Inflammatory macrophage treated with lipopolysaccharide for 1 hour (primary cell): ENCODE measurements at regions not wholly inside any gene's neighbourhood (a gene's known extent, or its start where the extent isn't known, plus 50 kb on each side); places are given as distances from the start of the nearest gene placed in this dataset.

ENCODE experiments used
- DNase-seq, 2 donors: peaks; one replicate each; pipeline ENCODE4 v3.0.0-alpha.2; 2020 to 2022

GRCh38 chr1:58307431-58307830, 239.1 kb downstream of the OMA1 start:
- DNase-seq, result no peak

GRCh38 chr1:58305622-58306021, 240.9 kb downstream of the OMA1 start:
- no peak for DNase-seq

DNA sequence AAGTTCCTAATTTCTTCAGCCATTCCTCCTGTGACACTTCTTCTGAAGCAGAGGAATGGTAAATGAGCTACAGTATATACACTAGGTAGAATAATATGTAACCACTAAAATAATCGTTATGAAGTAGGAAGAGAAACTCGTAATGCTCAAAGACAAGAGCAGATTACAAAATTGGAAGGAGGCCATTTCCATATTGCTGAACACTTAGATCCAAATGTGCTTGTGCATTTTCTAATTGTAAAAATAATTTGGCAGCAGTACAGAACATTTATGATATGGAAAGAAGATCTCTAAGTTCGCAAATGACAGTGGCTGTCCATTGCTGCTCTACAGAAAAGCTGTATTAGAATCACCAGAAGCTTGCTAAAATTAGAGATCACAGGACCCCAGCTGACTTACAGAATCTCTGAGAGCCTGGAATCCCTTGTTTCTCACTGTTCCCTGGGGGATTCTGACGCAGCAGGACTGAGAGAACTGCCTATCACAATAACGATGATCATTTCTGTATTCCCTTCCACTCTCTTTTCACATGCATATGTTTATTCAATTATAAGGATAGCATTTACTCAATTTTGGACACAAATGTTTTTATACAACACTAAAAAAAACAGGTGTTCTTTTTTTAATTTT, 242.1 kb downstream of the OMA1 start:
- DNase-seq, result no peak

GRCh38 chr1:58303841-58304240, 242.7 kb downstream of the OMA1 start:
- DNase-seq, result no peak

GRCh38 chr1:58293388-58293787, 253.1 kb downstream of the OMA1 start:
- DNase-seq, result no peak

GRCh38 chr1:58290685-58291372, 255.7 kb downstream of the OMA1 start:
- no peak for DNase-seq

GRCh38 chr1:58288624-58289142, 257.8 kb downstream of the OMA1 start:
- no peak for DNase-seq

GRCh38 chr1:58287894-58288623, 258.5 kb downstream of the OMA1 start:
- DNase-seq, result no peak

GRCh38 chr1:58284225-58284510, 262.4 kb downstream of the OMA1 start:
- DNase-seq, result no peak

DNA sequence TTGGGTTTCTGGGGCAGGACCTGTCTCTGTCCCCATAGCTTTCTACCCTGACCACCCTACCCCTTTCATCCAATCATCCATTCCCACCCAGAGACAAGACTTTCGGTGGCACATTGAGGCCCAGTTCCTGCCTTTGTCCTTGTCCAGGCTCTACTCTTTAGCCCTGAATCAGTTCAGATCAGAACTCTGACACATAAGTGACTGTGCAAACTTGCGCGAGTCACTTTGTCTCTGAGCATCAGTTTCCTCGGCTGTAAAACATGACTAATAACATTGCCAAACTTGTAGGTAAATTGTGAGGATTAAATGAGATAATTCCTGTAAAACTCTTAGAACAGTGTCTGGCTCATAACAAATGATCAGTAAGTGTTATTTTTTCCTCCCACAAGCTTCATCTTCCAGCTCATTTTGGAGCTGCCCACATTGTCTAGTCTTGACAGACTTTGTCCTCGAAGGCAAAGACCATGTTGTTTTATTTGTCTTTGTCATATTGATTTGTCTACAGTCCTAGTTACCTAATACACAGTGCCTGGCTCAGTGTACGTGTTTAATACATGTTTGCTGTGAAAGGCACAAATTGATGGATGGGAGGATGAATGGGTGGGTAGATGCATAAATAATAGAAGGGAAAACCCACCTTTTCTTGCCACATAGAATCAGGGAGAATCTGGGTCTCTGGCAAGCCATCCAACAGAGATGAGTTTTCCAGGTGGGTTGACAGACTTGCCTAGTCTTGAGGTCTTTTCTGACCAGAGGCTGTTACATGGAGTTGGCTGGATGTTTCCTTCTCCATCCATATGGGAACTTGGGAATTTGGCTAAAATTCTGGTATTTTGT, 262.9 kb downstream of the OMA1 start:
- DNase-seq, result no peak

DNA sequence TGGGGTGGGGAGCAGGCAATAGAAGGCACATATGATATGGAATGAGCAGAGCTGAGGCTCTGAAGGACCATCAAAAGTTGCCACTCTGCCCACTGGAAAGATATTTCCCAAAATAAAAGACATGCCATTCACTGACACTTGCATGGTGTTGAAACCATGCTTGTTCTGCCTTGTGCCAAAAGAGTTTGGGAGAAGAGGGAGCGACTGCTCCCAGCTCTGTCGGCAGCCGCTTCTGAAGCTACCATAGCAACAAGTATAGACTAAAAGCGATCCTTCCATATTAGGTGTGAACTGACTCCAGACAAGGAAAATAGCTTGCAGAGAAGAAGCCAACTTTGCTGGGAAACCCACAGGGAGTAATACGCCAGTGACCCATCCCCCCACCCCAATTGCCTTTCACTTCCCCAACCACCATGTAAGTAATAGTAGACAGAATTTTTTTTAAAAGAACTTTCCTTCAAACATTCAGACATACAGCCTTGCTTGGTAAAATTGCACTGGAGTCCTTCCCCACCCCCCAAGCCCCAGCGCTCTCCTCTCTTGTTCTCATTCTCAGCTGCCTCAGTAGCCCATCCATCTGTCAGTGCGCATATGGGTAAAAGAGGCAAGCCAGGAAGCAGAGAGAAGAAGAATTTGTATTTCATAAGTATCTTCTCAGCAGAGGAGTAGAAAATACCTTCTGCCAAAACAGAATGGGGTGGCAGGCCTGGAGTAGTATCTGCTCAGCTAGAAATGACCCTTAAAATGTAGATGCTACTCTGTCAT, 263.7 kb downstream of the OMA1 start:
- DNase-seq, result no peak

- DNase-seq, result no peak
Measured at GRCh38 chr1:58266242-58266641, 280.3 kb downstream of the OMA1 start.

GRCh38 chr1:58264462-58264861, 282.1 kb downstream of the OMA1 start:
- no peak for DNase-seq

GRCh38 chr1:58262702-58263101, 283.8 kb downstream of the OMA1 start:
- no peak for DNase-seq

GRCh38 chr1:58258082-58258481, 288.4 kb downstream of the OMA1 start:
- DNase-seq, result no peak

GRCh38 chr1:58257003-58257402, 289.5 kb downstream of the OMA1 start:
- no peak for DNase-seq

GRCh38 chr1:58256546-58256945, 290.0 kb downstream of the OMA1 start:
- DNase-seq, result no peak

DNA sequence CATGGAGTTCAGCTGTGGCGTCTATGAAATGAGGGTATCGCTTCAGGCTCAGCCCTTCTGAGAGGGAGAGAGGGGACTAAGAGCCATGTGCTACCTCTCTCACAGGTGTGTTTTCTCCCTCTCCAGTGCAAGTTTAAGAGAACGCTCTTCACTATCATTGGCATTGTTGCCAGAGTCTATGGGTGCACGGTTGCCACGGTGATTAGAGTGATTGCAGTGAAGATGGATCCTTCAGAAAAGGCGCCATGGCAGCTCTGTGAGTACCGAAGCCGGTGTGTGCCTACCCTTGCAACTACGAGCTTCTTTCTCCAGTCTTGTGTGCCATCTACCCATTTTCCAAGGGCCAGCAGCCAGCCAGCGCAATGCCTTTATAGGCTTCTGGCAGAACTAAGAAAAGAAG, 290.5 kb downstream of the OMA1 start:
- DNase-seq, result no peak

GRCh38 chr1:58255192-58255591, 291.3 kb downstream of the OMA1 start:
- no peak for DNase-seq

DNA sequence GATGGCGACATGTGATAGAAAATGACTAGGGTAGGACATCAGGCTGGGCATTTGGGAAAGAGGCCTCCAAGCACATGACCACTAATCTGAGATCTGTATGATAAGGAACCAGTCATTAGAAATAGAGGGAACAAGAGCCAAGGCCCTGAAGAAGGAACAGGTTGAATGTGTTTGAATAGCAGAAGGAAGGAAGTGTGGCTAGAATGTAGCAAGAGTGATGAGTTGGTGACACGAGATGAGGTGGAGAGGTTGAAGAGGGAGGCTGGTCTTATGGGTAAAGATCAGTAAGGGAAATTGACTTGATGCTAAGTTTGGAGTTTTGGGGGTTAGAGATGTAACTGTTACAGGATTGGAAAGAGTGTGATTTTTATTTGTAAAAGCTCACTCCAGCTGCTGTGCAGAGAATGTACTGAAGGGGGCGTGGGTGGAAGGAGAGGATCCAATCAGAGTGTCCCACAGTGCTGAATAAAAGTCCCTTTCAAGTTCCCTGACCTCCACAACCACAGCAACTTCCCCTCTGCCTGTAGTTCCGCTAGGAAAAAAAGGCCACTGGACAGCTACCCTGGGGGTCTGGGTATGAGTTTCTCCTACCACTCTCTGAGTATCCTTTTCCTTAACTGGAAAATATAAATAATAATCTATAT, 295.0 kb downstream of the OMA1 start:
- DNase-seq, result peak; percentile 19 to 25

- DNase-seq, result no peak
Measured at GRCh38 chr1:58250587-58250948, 296.0 kb downstream of the OMA1 start.
